GM12874 (cell line): ENCODE measurements at regions not wholly inside any gene's neighbourhood (a gene's known extent, or its start where the extent isn't known, plus 50 kb on each side); places are given as distances from the start of the nearest gene placed in this dataset.

Experiments
- CTCF ChIP-seq: IDR thresholded peaks from 2 replicates; pipeline ENCODE4 v1.5.1; 2011; ENCODE audit warnings: low read depth, mild to moderate bottlenecking, control low read depth, low read length, moderate library complexity; ENCODE audit not compliant: insufficient read depth

- no peak for TF ChIP-seq CTCF
These were observed 138.2 kb downstream of the GLUL start for GRCh38 chr1:182253319-182253860.

- TF ChIP-seq CTCF, result no peak
These were observed 140.0 kb downstream of the GLUL start for GRCh38 chr1:182251561-182251960.

- TF ChIP-seq CTCF, result no peak
These were observed 142.4 kb downstream of the GLUL start for GRCh38 chr1:182249201-182249676.

- no peak for TF ChIP-seq CTCF
These were observed 142.9 kb downstream of the GLUL start for GRCh38 chr1:182248721-182249120.

GRCh38 chr1:182246783-182247182 lies 144.8 kb downstream of the GLUL start:
- no peak for TF ChIP-seq CTCF

- no peak for TF ChIP-seq CTCF
These were observed 146.6 kb downstream of the GLUL start for GRCh38 chr1:182245040-182245439.

- no peak for TF ChIP-seq CTCF
These were observed 147.1 kb downstream of the GLUL start for GRCh38 chr1:182244451-182244850.

GRCh38 chr1:182242641-182243040 lies 148.9 kb downstream of the GLUL start:
- no peak for TF ChIP-seq CTCF
